GM18502 (cell line): ENCODE measurements at regions not wholly inside any gene's neighbourhood (a gene's known extent, or its start where the extent isn't known, plus 50 kb on each side); places are given as distances from the start of the nearest gene placed in this dataset.
"Not testable (repeated sequence)": the region's sequence is repeated elsewhere in the genome, so short reads cannot be mapped to it uniquely, and the experiment has no call there.

ENCODE experiments used
- ATAC-seq: cut with Tn5 transposase; IDR thresholded peaks from one replicate; pipeline ENCODE4 v1.9.1; 2021; ENCODE audit warnings: mild to moderate bottlenecking; ENCODE audit not compliant: unreplicated experiment, poor library complexity

DNA sequence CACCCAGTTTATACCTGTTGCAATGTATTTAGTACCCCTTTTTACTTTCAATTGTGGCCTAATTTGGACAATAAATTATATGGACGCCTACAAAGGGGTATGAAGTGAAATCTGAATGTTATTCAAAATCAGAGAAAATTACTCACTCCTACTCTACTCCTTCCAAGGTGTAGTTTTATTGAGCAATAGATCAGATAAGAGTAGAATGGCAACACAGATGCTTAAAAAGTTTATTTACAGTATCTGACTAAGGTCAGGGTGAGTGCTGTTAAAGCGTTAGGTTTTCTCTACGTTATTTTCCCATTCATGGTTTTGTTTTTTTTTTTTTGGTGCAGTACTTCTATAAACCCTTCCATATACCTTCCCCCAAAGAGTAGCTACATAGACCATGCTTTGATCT is 805.6 kb downstream of the KCNA4 start:
- ATAC-seq: no peak

DNA sequence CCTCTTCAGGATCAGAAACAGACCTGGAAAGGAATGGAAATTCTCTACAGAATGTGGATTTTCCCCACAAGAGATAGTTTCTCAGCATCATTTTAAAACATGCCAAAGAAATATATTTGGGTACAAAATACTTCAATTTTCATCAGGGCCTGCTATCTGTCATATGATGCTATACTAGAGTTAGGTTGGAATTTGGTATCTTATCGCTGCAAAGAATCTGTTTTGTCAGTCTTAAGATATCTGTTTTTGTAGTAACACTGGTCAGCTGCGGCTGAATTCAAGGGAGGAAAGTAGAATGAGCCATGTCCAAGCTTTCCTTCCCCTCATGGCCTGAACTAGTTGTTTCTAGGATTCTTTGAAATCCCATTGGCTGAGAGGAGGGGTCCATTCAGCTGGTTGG is 806.4 kb downstream of the KCNA4 start:
- no peak for ATAC-seq

- ATAC-seq: no peak
These were observed 808.7 kb downstream of the KCNA4 start for GRCh38 chr11:29208117-29208516.

- ATAC-seq: no peak
These were observed 815.9 kb downstream of the KCNA4 start for GRCh38 chr11:29200791-29201562.

GRCh38 chr11:29190313-29190712 is 826.5 kb downstream of the KCNA4 start:
- ATAC-seq: no peak

GRCh38 chr11:29187215-29187614 is 829.6 kb downstream of the KCNA4 start:
- ATAC-seq: no peak

GRCh38 chr11:29184939-29185890 is 831.6 kb downstream of the KCNA4 start:
- no peak for ATAC-seq

DNA sequence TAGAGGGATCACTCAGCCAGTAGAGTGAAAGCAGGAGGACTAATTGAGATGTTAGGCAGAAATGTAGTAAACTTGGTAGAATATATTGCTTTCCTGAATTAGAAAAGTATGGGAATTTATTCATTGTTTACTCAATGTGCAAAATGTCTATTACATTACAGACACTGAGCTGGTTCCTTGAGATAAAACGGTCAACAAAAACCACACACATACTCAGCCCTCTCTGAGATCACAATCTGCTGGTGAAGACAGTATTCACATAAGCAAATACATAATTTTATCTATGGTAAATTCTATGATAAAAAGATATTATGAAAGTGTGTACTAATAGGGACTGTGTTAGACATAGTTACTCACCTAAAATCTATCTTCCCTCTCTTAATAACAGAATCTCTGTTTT is 833.5 kb downstream of the KCNA4 start:
- ATAC-seq: no peak

DNA sequence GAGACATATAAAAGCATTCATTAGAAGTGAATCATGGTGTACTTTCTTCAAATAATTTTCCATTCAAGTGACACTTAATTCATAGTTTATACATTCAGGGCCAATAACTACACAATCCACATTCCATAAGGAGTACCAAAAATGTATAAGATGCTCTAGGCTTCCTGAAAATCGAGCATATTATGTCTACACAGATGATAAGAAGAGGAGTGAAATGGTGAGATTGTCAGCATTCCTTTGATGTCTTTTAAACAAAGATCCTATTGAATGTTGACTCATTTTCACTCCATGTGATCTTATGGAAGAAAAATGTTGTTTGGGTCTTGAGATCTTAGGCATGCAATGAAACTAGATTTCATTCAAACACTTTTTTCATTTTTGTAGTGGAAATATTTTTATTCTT is 843.2 kb downstream of the KCNA4 start:
- ATAC-seq: no peak

GRCh38 chr11:29171360-29171950 is 845.4 kb downstream of the KCNA4 start:
- ATAC-seq: no peak

DNA sequence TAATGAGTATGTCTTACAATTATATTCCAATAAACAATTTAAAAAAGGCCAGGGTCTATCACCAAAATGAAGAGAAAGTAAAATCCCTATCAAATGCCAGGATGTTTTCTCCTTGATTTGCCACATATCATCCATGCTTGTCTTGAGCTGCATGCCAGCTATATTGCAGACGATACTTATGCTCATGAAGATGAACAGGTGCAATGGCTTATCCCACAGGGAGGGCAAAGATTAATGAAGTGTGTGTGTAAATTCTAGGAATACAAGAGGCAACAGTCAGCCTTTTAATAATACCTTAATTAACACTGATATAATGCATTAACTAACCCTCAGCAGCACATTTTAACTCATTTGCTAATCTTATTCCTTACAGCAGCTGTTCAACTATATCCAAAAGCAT is 850.5 kb downstream of the KCNA4 start:
- no peak for ATAC-seq

DNA sequence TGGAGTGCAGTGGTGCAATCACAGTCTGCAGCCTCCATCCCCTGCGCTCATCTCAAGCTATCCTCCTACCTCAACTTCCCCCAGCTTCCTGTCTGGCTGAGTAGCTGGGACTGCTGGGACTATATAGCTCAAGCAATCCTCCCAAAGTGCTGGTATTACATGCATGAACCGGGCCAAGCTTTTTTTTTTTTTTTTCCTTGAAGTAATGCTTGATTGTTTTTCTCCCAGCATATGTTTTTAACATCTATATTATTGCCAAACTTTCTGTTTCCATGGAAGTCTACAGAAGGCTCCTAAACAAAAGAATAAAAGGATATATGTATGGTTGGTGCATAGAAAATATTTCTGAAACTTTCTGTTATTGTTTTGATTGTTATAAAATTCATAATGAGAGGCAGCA is 853.6 kb downstream of the KCNA4 start:
- no peak for ATAC-seq

GRCh38 chr11:29162491-29162890 is 854.3 kb downstream of the KCNA4 start:
- no peak for ATAC-seq

DNA sequence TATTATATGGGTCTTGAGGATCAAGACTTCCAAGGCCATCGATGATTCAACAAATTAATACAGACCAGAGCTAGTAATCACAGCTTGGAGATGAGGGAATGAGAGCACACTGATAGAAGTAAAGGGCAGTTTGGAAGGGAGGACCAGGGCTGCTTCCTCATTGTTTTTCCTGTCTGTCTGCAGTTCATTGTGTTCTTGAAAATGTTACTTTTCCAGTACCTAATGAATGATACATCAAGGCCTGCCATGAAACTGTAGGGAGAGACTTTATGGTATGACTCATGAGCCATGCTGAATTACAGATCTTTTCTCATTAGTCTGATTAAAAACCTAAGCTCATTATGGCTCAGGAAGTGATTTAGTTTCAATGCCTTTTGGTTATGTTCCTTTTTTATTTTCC is 855.6 kb downstream of the KCNA4 start:
- no peak for ATAC-seq

GRCh38 chr11:29159552-29160465 is 857.0 kb downstream of the KCNA4 start:
- ATAC-seq: peak; percentile 88

DNA sequence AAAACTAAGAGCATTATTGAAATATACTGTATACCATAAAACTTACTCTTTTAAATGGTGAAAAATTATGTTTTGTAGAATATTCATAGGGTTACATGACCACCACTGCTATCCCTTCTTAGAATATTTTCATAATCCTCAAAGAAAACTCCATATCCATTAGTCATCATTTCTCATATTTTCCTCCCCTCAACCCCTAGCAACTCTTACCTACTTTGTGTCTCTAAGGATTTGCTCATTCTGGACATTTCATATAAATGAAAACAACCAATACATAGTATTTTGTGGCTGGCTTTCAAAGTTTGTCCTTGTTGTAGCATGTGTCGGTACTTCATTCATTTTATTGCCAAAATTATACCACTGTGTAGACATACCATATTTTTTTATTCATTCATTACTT is 863.8 kb downstream of the KCNA4 start:
- ATAC-seq: no peak

- not testable (repeated sequence) for ATAC-seq
These were observed 874.3 kb downstream of the KCNA4 start for GRCh38 chr11:29142573-29142972.

- no peak for ATAC-seq
These were observed 881.3 kb downstream of the KCNA4 start for GRCh38 chr11:29135504-29135903.

DNA sequence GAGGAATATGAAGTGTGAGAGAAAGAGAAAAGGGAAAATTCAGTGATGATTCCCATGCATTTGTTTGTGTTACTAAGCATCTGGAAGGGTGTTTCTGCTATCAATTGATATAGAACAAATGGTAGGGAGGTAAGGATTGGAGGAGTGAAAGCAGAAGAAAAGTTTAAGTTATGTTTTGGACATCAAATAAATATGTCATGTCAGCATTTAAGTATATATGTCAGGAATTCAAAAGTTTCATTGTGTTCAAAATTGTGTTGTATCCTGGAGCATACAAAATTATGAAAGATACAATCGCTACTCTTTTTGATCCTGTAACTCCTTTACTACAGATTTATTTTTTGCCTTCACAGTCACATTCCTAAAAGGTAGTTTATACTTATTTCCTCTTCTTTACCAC is 885.8 kb downstream of the KCNA4 start:
- no peak for ATAC-seq

DNA sequence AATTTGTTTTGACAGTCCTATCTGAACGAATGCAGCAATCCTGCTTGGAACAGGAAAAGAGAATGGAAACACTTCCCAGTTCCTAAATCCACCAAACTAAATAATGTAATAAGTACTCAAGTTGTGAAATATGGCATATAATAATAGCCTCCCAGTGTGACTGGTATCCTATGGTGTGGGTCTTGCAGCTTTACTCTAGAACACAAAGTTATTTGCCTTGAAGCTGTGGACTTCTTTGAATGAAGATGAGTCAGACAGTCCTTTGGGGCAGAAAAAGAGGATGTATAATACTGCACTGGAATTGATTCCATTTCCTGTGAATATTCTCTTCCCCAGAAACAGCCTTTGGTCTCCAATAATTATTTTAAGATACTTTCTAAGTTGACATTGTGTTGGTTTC is 887.0 kb downstream of the KCNA4 start:
- no peak for ATAC-seq
